ENCODE measurements at regions not wholly inside any gene's neighbourhood (a gene's known extent, or its start where the extent isn't known, plus 50 kb on each side); places are given as distances from the start of the nearest gene placed in this dataset.

DNA sequence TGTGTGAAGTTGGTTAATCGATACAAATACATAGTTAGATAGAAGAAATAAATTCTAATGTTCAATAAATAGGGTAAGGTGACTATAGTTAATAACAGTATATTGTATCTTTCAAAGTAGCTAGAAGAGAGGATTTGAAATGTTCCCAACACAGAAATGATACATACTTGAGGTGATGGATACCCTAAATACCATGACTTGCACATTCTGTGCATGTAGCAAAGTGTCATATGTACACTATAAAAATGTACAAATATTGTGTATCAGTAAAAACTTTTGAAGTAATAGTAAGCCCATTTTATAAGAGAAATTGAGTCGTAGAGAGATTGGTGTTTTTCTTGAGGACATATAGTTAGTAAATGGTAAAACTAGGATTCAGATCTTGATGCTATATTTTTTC is 56.4 kb upstream of the PGR start:
- H3K4me1 ChIP-seq (replicated peaks in 1 of 4; ENCODE audit: control insufficient read depth in 3 of 4, insufficient read depth in 4 of 4, low read length in 3 of 4), result no peaks in the 10 kb centered on the region

More for the DNA sequence above, 56.4 kb upstream of the PGR start:
- Histone ChIP-seq H3K9me3 (ENCODE audit: insufficient read depth in 2 of 2, low read depth in 1 of 2, low read length in 1 of 2) (no peaks in the 10 kb centered on the region), H3K27ac (ENCODE audit: low read depth, low read length) (no peak overlapping the region), H3K27me3 (replicated peaks in 1 of 4; ENCODE audit: control insufficient read depth in 3 of 4, extremely low read depth in 1 of 4, insufficient read depth in 3 of 4, low read length in 3 of 4) (no peaks in the 10 kb centered on the region), H3K23ac (ENCODE audit: insufficient read length) (no peak overlapping the region), H3K9ac (replicated peaks in 1 of 4; ENCODE audit: extremely low read depth in 1 of 4, low read depth in 3 of 4, low read length in 3 of 4) (no peak overlapping the region), H2AFZ (ENCODE audit: low read length) (0 out of 2 replicates have a peak overlapping the region, but pooled peaks have one; percentile 53), H2BK120ac (replicated peaks; ENCODE audit: low read depth, low read length) (no peak overlapping the region), H2BK12ac (ENCODE audit: low read depth, low read length) (no peak overlapping the region), H4K8ac (ENCODE audit: extremely low read depth, insufficient read depth, low read length) (no peak overlapping the region), H3K56ac (replicated peaks; ENCODE audit: insufficient read length, low read depth, low read length) (no peak overlapping the region), H2BK15ac (ENCODE audit: low read length) (no peak overlapping the region), H3K79me1 (ENCODE audit: low read depth, low read length) (no peaks in the 10 kb centered on the region), H3K36me3 (ENCODE audit: control insufficient read depth in 2 of 4, insufficient read depth in 4 of 4, low read length in 3 of 4) (no peaks in the 10 kb centered on the region), H4K91ac (replicated peaks; ENCODE audit: insufficient read length, low read length) (no peak overlapping the region), H3K4me2 (ENCODE audit: insufficient read depth in 1 of 2, low read depth in 2 of 2, low read length in 2 of 2) (no peak overlapping the region), H3K18ac (ENCODE audit: extremely low read depth, low read length) (no peak overlapping the region), H3K79me2 (ENCODE audit: control insufficient read depth in 1 of 2, insufficient read depth in 2 of 2, low read length in 2 of 2) (no peaks in the 10 kb centered on the region), H3K14ac (ENCODE audit: insufficient read length) (no peak overlapping the region), H3K23me2 (ENCODE audit: low read depth, low read length) (no peaks in the 10 kb centered on the region), H4K5ac (ENCODE audit: insufficient read length, low read depth, low read length) (no peak overlapping the region), H2AK5ac (ENCODE audit: low read depth, low read length) (no peak overlapping the region), H2BK5ac (ENCODE audit: low read depth, low read length) (no peak overlapping the region), H3K4me3 (ENCODE audit: extremely low read depth in 1 of 4, insufficient read depth in 2 of 4, low read depth in 3 of 4, low read length in 4 of 4) (no peak overlapping the region), H3K4ac (replicated peaks; ENCODE audit: insufficient read length, low read depth, low read length) (no peak overlapping the region), H4K20me1 (replicated peaks in 1 of 2; ENCODE audit: control insufficient read depth in 1 of 2, insufficient read depth in 2 of 2, low read length in 2 of 2) (no peaks in the 10 kb centered on the region), H2BK20ac (ENCODE audit: low read length) (no peak overlapping the region)
- WGBS, 2 experiments (ENCODE audit: extremely low coverage in 1 of 2, insufficient coverage in 1 of 2, insufficient read length in 1 of 2, insufficient replicate concordance in 2 of 2, low coverage in 1 of 2, low lambda C conversion rate in 2 of 2, missing lambda C conversion rate in 1 of 2), result 87% methylated on average over 2 of the region's 2 CpGs; no CpG with 5 or more reads in 1 of the 2 experiments
- no peak for DNase-seq (ENCODE audit: low read depth in 1 of 2, low spot score in 2 of 2)
- TF ChIP-seq CBX5 (IDR thresholded peaks at IDR 0.05; ENCODE audit: low read depth, low read length), result no peak
- TF ChIP-seq TAF1 (IDR thresholded peaks at IDR 0.05; ENCODE audit: low read depth, low read length), result no peak
- TF ChIP-seq BACH1 (IDR thresholded peaks at IDR 0.05; ENCODE audit: low read length), result no peak
- TF ChIP-seq HDAC2 (IDR thresholded peaks at IDR 0.05; ENCODE audit: borderline replicate concordance in 1 of 2, low read depth in 2 of 2, low read length in 2 of 2), result no peak
- no peak for TF ChIP-seq NRF1 (IDR thresholded peaks at IDR 0.05; ENCODE audit: low read depth, low read length)
- TF ChIP-seq CEBPB (IDR thresholded peaks at IDR 0.05; ENCODE audit: low read depth, low read length), result no peak
- TF ChIP-seq NANOG (IDR thresholded peaks at IDR 0.05; ENCODE audit: insufficient read depth, low read depth, low read length, poor library complexity, severe bottlenecking), result no peak
- TF ChIP-seq CHD2 (IDR thresholded peaks at IDR 0.05; ENCODE audit: low read length), result no peak
- no peak for TF ChIP-seq POU5F1 (IDR thresholded peaks at IDR 0.05; ENCODE audit: low read depth, low read length)
- ChIA-PET CTCF (ENCODE audit: partially characterized antibody) (interaction anchor here (0.9 kb wide), 1 partner anchor 246 kb away, joined by 3 read pairs; no protein-coding TSS in a partner anchor), POLR2A (ENCODE audit: partially characterized antibody) (no interaction called here)
- FAIRE-seq, result no peak
